Esophagus squamous epithelium (tissue), 4 donors: ENCODE measurements at regions not wholly inside any gene's neighbourhood (a gene's known extent, or its start where the extent isn't known, plus 50 kb on each side); places are given as distances from the start of the nearest gene placed in this dataset.

ENCODE experiments used
- POLR2A ChIP-seq, 4 donors: fragments of 450-650 bp; IDR thresholded peaks; one replicate each; pipeline ENCODE4 v1.6.1; 2017; ENCODE audit warnings: antibody characterized with exemption in 4 of 4, mild to moderate bottlenecking in 4 of 4, moderate library complexity in 3 of 4
- TF ChIP-seq, protein P1 (sequence below), 6 experiments: fragments of 450-650 bp in 4 of 6; fragments of 200-600 bp in 2 of 6; sonication (generic) in 2 of 6; IDR thresholded peaks; one replicate each; pipeline ENCODE4 v1.5.1; 2016 to 2019; ENCODE audit warnings: antibody characterized with exemption in 6 of 6, mild to moderate bottlenecking in 4 of 6, moderate library complexity in 4 of 6

DNA sequence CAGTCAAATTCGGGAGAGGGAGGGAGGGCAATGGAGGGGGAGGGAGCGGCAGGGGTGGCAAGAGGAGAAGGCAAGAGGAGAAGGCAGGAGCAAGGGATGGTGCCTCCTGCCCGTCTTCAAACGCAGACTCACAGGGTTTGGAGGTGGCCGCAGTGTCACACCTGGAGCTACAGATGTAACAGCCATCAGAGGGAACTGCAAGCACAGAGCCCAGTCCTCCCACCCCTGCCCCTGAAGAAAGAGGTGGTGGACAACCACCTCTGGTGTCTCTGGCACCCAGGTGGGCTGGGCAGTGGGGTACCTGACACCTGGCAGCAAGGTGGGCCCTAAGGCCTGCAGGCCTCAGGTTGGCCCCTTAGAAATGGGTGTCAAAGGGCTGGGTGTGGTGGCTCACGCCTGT, 67.0 kb upstream of the SDK1 start:
- TF ChIP-seq, protein P1, sequence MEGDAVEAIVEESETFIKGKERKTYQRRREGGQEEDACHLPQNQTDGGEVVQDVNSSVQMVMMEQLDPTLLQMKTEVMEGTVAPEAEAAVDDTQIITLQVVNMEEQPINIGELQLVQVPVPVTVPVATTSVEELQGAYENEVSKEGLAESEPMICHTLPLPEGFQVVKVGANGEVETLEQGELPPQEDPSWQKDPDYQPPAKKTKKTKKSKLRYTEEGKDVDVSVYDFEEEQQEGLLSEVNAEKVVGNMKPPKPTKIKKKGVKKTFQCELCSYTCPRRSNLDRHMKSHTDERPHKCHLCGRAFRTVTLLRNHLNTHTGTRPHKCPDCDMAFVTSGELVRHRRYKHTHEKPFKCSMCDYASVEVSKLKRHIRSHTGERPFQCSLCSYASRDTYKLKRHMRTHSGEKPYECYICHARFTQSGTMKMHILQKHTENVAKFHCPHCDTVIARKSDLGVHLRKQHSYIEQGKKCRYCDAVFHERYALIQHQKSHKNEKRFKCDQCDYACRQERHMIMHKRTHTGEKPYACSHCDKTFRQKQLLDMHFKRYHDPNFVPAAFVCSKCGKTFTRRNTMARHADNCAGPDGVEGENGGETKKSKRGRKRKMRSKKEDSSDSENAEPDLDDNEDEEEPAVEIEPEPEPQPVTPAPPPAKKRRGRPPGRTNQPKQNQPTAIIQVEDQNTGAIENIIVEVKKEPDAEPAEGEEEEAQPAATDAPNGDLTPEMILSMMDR (IDR thresholded peaks at IDR 0.05): no peak
- no peak for TF ChIP-seq POLR2A (IDR thresholded peaks at IDR 0.05)
